ENCODE measurements at regions not wholly inside any gene's neighbourhood (a gene's known extent, or its start where the extent isn't known, plus 50 kb on each side); places are given as distances from the start of the nearest gene placed in this dataset.
"Not testable (repeated sequence)": the region's sequence is repeated elsewhere in the genome, so short reads cannot be mapped to it uniquely, and the experiment has no call there.

GRCh38 chr12:89227774-89228173 lies 124.5 kb downstream of the DUSP6 start:
- no peaks in the 10 kb centered on the region for H3K36me3 ChIP-seq (ENCODE audit: low read depth)
- no TSS peak for BruUV-seq (replicated peaks)
- no peak overlapping the region for H3K4me2 ChIP-seq
- DNase-seq, result no peak
- intact Hi-C loops (cut with micrococcal nuclease; ENCODE audit: unreplicated experiment), result loop anchor here (5.0 kb wide), 1 partner anchor 175 kb away; no protein-coding TSS in a partner anchor
- ChIA-PET POLR2A (ENCODE audit: unreplicated experiment) (interaction anchor here (0.7 kb wide), 1 partner anchor 109 kb away, joined by 4 read pairs; no protein-coding TSS in a partner anchor), CTCF (no interaction called here)
- H3K27me3 ChIP-seq (ENCODE audit: insufficient read depth, low read depth), result no peaks in the 10 kb centered on the region
- H3K9me2 ChIP-seq (ENCODE audit: insufficient read depth), result no peaks in the 10 kb centered on the region
- H3K9me3 ChIP-seq (ENCODE audit: insufficient read depth, low read depth), result peaks cover 6% of the 10 kb centered on the region
- no peak overlapping the region for H2AFZ ChIP-seq
- no peak for TF ChIP-seq EZH2 (IDR thresholded peaks at IDR 0.05; ENCODE audit: low read depth)
- TF ChIP-seq, protein P1, sequence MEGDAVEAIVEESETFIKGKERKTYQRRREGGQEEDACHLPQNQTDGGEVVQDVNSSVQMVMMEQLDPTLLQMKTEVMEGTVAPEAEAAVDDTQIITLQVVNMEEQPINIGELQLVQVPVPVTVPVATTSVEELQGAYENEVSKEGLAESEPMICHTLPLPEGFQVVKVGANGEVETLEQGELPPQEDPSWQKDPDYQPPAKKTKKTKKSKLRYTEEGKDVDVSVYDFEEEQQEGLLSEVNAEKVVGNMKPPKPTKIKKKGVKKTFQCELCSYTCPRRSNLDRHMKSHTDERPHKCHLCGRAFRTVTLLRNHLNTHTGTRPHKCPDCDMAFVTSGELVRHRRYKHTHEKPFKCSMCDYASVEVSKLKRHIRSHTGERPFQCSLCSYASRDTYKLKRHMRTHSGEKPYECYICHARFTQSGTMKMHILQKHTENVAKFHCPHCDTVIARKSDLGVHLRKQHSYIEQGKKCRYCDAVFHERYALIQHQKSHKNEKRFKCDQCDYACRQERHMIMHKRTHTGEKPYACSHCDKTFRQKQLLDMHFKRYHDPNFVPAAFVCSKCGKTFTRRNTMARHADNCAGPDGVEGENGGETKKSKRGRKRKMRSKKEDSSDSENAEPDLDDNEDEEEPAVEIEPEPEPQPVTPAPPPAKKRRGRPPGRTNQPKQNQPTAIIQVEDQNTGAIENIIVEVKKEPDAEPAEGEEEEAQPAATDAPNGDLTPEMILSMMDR (conservative IDR thresholded peaks at IDR 0.05), result no peak
- H3K27ac ChIP-seq, result no peak overlapping the region
- no peaks in the 10 kb centered on the region for H4K20me1 ChIP-seq (ENCODE audit: insufficient read depth)
- H3F3A ChIP-seq (ENCODE audit: insufficient read depth, low read depth), result peaks cover 30% of the 10 kb centered on the region
- H3K79me2 ChIP-seq (ENCODE audit: low read depth), result no peaks in the 10 kb centered on the region
- H3K4me1 ChIP-seq (replicated peaks; ENCODE audit: insufficient read depth), result peaks cover 56% of the 10 kb centered on the region
- no peak overlapping the region for H3K4me3 ChIP-seq

- TF ChIP-seq, protein P1 (conservative IDR thresholded peaks at IDR 0.05), result no peak
- TF ChIP-seq EZH2 (IDR thresholded peaks at IDR 0.05; ENCODE audit: low read depth), result no peak
- intact Hi-C loops (cut with micrococcal nuclease; ENCODE audit: unreplicated experiment), result loop anchor here (1.0 to 5.0 kb wide), 6 partner anchors 11 to 174 kb away; partner anchors contain the start of gene DUSP6
These were observed 126.4 kb downstream of the DUSP6 start for GRCh38 chr12:89225808-89226411.

DNA sequence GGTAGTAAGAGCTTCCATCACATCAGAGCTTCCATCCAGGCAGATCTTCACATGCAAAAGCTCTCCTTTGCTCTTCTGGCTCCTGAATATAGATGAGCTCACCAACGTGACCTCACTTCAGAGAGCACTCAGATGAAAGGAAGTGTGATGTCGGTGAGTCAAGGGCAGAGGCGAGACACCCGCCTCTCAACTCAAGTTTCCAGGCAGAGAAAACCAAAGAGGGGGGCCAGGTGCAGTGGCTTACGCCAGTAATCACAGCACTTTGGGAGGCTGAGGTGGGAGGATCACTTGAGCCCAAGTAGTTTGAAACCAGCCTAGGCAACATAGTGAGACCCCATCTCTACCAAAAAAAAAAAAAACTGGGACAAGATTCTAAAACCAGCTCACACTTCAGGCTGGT lies 126.9 kb downstream of the DUSP6 start:
- Histone ChIP-seq H4K20me1 (ENCODE audit: insufficient read depth) (no peaks in the 10 kb centered on the region), H3K4me3 (no peak overlapping the region; the same call in 1 of the 2 replicates), H3K4me1 (replicated peaks; ENCODE audit: insufficient read depth) (peaks cover 50% of the 10 kb centered on the region), H3K9me3 (ENCODE audit: insufficient read depth, low read depth) (peaks cover 6% of the 10 kb centered on the region; the same call in 1 of the 2 replicates), H2AFZ (peak overlapping the region; percentile 19; the same call in 1 of the 2 replicates), H3F3A (ENCODE audit: insufficient read depth, low read depth) (peaks cover 30% of the 10 kb centered on the region), H3K9me2 (ENCODE audit: insufficient read depth) (no peaks in the 10 kb centered on the region), H3K27me3 (ENCODE audit: insufficient read depth, low read depth) (no peaks in the 10 kb centered on the region), H3K4me2 (peak overlapping the region; percentile 65), H3K27ac (peak overlapping the region; percentile 93), H3K36me3 (ENCODE audit: low read depth) (no peaks in the 10 kb centered on the region), H3K79me2 (ENCODE audit: low read depth) (no peaks in the 10 kb centered on the region)
- ChIA-PET POLR2A (ENCODE audit: unreplicated experiment) (interaction anchor here (0.5 to 1.1 kb wide), 8 partner anchors 43 to 1719 kb away, joined by 3 to 11 read pairs (median 4); partner anchors contain the start of gene DUSP6), CTCF (interaction anchor here (0.6 to 1.4 kb wide), 2 partner anchors 182 to 236 kb away, joined by 3 to 4 read pairs; no protein-coding TSS in a partner anchor)
- peak; percentile 53 to 78 for DNase-seq
- intact Hi-C loops (cut with micrococcal nuclease; ENCODE audit: unreplicated experiment), result loop anchor here (1.0 to 5.0 kb wide), 3 partner anchors 45 to 173 kb away; no protein-coding TSS in a partner anchor
- TF ChIP-seq, protein P1 (conservative IDR thresholded peaks at IDR 0.05), result no peak
- no peak for TF ChIP-seq EZH2 (IDR thresholded peaks at IDR 0.05; ENCODE audit: low read depth)
- BruUV-seq (replicated peaks), result TSS peak; percentile 94

More at GRCh38 chr12:89225808-89226411, 126.4 kb downstream of the DUSP6 start:
- POLR2A ChIA-PET (ENCODE audit: unreplicated experiment), result interaction anchor here (0.6 to 1.1 kb wide), 6 partner anchors 124 to 1719 kb away, joined by 3 to 11 read pairs (median 4); partner anchors contain the start of gene DUSP6
- Histone ChIP-seq H3K36me3 (ENCODE audit: low read depth) (no peaks in the 10 kb centered on the region), H3K4me3 (peak overlapping the region; percentile 30; the same call in 1 of the 2 replicates), H3K4me1 (replicated peaks; ENCODE audit: insufficient read depth) (peaks cover 55% of the 10 kb centered on the region), H3F3A (ENCODE audit: insufficient read depth, low read depth) (peaks cover 30% of the 10 kb centered on the region), H3K27me3 (ENCODE audit: insufficient read depth, low read depth) (no peaks in the 10 kb centered on the region), H3K9me2 (ENCODE audit: insufficient read depth) (no peaks in the 10 kb centered on the region), H3K9me3 (ENCODE audit: insufficient read depth, low read depth) (peaks cover 6% of the 10 kb centered on the region; the same call in 1 of the 2 replicates), H2AFZ (peak overlapping the region; percentile 19; the same call in 1 of the 2 replicates), H3K79me2 (ENCODE audit: low read depth) (no peaks in the 10 kb centered on the region), H4K20me1 (ENCODE audit: insufficient read depth) (no peaks in the 10 kb centered on the region), H3K27ac (peak overlapping the region; percentile 93), H3K4me2 (peak overlapping the region; percentile 65)
- peak; percentile 69 to 98 for DNase-seq
- TSS peak; percentile 45 for BruUV-seq (replicated peaks)
- CTCF ChIA-PET, result interaction anchor here (0.6 to 1.4 kb wide), 2 partner anchors 183 to 236 kb away, joined by 3 to 4 read pairs; no protein-coding TSS in a partner anchor

DNA sequence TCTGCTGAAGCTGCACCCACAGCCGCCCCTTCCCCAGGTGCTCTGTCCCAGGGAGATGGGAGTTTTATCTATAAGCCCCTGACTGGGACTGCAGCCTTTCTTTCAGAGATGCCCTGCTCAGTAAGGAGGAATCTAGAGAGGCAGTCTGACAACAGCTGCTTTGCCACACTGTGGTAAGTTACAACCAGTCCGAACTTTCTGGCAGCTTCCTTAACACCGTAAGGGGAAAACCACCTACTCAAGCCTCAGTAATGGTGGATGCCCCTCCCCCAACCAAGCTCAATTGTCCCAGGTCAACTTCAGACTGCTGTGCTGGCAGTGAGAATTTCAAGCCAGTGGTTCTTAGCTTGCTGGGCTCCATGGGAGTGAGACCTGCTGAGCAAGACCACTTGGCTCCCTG lies 129.7 kb downstream of the DUSP6 start:
- H3K27ac ChIP-seq; POLR2A ChIA-PET (ENCODE audit: unreplicated experiment); BruUV-seq (replicated peaks); H3K9me3 ChIP-seq (ENCODE audit: insufficient read depth, low read depth); H4K20me1 ChIP-seq (ENCODE audit: insufficient read depth); H3K9me2 ChIP-seq (ENCODE audit: insufficient read depth); H3K36me3 ChIP-seq (ENCODE audit: low read depth); H3K4me3 ChIP-seq; H2AFZ ChIP-seq; H3K79me2 ChIP-seq (ENCODE audit: low read depth); H3K27me3 ChIP-seq (ENCODE audit: insufficient read depth, low read depth); CTCF ChIA-PET; H3K4me2 ChIP-seq; DNase-seq; intact Hi-C loops (cut with micrococcal nuclease; ENCODE audit: unreplicated experiment): not testable (repeated sequence)
- peaks cover 52% of the 10 kb centered on the region for H3K4me1 ChIP-seq (replicated peaks; ENCODE audit: insufficient read depth)
- H3F3A ChIP-seq (ENCODE audit: insufficient read depth, low read depth), result peaks cover 37% of the 10 kb centered on the region
